Stomach smooth muscle (tissue), 2 donors: ENCODE measurements at regions not wholly inside any gene's neighbourhood (a gene's known extent, or its start where the extent isn't known, plus 50 kb on each side); places are given as distances from the start of the nearest gene placed in this dataset.

Source experiments
- H3K27ac ChIP-seq: one replicate; pipeline ENCODE4 v1.7.0; 2013; ENCODE audit warnings: mild to moderate bottlenecking, low read length, inconsistent platforms
- H3K27me3 ChIP-seq, 2 donors: one replicate each; pipeline ENCODE4 v1.7.0; 2013; ENCODE audit warnings: low read length in 2 of 2; ENCODE audit not compliant: insufficient read depth in 2 of 2, control insufficient read depth in 1 of 2
- H3K36me3 ChIP-seq, 2 donors: one replicate each; pipeline ENCODE4 v1.7.0; 2013; ENCODE audit warnings: low read length in 2 of 2; ENCODE audit not compliant: control insufficient read depth in 2 of 2, insufficient read depth in 2 of 2
- H3K4me1 ChIP-seq: one replicate; pipeline ENCODE4 v1.7.0; 2013; ENCODE audit warnings: low read length; ENCODE audit not compliant: control insufficient read depth, insufficient read depth
- H3K4me3 ChIP-seq, 2 donors: one replicate each; pipeline ENCODE4 v1.7.0; 2013; ENCODE audit warnings: low read length in 2 of 2
- H3K9ac ChIP-seq, 2 donors: one replicate each; pipeline ENCODE4 v1.7.0; 2013; ENCODE audit warnings: low read length in 2 of 2, mild to moderate bottlenecking in 1 of 2
- H3K9me3 ChIP-seq, 2 donors: one replicate each; pipeline ENCODE4 v1.7.0; 2013; ENCODE audit warnings: low read length in 2 of 2; ENCODE audit not compliant: control insufficient read depth in 2 of 2
- donor health status: healthy.
- donor health status: Pancreatic carcinoma.

DNA sequence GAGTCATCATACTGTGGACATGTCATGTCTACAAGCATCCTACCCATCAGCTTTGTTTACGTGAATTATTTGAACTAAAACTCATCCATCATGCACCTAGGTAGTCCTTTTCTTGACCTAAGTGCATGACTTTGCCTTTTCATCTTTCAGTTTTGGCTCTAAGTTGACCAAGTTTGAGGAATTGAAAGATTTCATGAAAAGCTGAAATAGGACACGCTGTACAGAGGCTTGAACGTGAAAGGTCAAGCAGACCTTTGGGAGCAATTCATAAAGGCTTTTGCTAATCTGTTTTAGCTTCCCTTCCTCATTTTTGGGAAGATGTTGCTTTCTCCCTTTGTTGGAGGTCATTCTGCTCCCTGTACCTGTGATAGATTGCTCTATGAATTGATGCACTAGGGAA is 55.1 kb upstream of the MLIP start:
- Histone ChIP-seq H3K4me1 (peaks cover 2% of the 10 kb centered on the region), H3K9me3 (no peaks in the 10 kb centered on the region), H3K36me3 (no peaks in the 10 kb centered on the region), H3K4me3 (no peak overlapping the region), H3K9ac (no peak overlapping the region), H3K27ac (no peak overlapping the region), H3K27me3 (no peaks in the 10 kb centered on the region)

DNA sequence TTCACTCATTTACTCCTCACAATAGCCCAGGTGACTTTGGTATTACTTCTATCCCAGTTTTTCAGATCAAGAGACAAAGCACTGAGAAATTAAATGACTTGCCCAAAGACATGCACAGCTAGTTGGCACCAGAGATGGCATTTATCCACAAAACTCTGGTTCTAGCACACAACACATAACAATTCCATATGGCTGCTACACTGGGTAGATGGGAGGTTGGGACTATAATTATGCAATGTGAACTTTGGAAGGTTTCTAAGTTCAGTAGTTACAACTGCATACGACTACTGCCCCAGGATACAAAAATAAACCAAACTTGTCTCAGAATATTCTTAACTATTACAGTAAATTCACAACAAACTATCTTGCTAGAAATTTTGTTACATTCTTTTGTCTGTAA is 54.2 kb upstream of the MLIP start:
- peaks cover 2% of the 10 kb centered on the region for H3K4me1 ChIP-seq
- no peaks in the 10 kb centered on the region for H3K27me3 ChIP-seq
- no peaks in the 10 kb centered on the region for H3K36me3 ChIP-seq
- H3K9ac ChIP-seq, result no peak overlapping the region
- no peak overlapping the region for H3K27ac ChIP-seq
- H3K4me3 ChIP-seq, result no peak overlapping the region
- H3K9me3 ChIP-seq, result no peaks in the 10 kb centered on the region

DNA sequence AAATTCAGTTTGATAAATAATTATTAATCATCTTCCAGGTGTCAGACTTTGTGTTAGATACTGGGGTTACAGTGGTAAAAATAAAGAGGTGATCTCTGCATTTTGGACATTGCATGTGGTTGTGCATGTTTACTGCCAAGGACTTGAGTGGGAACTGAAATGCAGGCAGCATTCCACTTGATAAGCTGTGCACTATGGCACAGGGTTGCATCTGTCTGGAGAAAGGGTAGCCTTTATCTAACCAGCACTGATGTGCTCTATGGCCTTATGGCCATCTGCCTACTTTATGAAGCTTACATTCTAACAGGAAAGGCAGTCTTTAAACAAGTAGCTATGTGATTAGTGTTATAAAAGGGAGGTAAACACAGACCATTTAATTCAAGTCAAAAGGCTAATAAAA is 53.0 kb upstream of the MLIP start:
- Histone ChIP-seq H3K9ac (no peak overlapping the region), H3K27me3 (no peaks in the 10 kb centered on the region), H3K4me1 (peaks cover 2% of the 10 kb centered on the region), H3K9me3 (no peaks in the 10 kb centered on the region), H3K27ac (no peak overlapping the region), H3K36me3 (no peaks in the 10 kb centered on the region), H3K4me3 (no peak overlapping the region)

DNA sequence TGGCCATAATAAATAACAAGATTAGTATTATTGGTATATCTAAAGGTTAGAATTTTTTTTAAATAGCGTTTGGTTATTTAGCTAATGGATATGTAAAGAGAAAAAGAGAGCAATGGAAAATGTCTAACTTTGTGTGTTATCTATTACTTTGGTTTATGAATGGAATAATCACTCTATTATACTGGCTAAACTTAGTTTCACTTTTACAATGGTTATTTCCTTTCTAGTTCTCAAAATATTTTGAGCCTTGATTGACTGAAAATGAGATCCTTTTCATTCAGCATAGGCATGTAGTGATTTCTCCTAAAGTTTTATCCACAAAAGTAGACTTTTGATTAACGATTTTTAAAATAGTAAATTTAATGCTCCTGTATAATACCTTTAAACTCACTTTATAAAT is 51.6 kb upstream of the MLIP start:
- Histone ChIP-seq H3K4me1 (no peaks in the 10 kb centered on the region), H3K9me3 (no peaks in the 10 kb centered on the region), H3K4me3 (no peak overlapping the region), H3K27me3 (no peaks in the 10 kb centered on the region), H3K27ac (no peak overlapping the region), H3K9ac (no peak overlapping the region), H3K36me3 (no peaks in the 10 kb centered on the region)

DNA sequence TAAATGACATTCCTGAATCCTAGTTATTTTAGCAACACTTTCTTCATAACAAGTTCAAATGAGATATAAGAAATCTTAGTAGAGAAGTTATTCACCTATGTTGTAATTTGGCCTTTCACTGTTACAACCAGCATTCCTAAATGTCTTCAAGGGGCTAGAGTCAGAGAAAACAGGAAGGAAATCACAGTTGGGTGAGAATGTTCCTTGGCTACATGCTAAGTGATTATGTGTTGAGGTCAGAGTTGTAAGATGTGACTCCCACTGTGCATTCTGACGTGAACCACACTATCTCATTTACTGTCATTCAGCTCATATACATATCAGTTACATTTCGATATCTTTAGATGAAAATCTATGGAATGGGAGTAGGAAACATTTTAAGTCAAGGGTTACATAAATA is 51.0 kb upstream of the MLIP start:
- Histone ChIP-seq H3K4me3 (no peak overlapping the region), H3K27ac (no peak overlapping the region), H3K27me3 (no peaks in the 10 kb centered on the region), H3K36me3 (no peaks in the 10 kb centered on the region), H3K9me3 (no peaks in the 10 kb centered on the region), H3K4me1 (no peaks in the 10 kb centered on the region), H3K9ac (no peak overlapping the region)
